HUDEP-2 (cell line): ENCODE measurements at regions not wholly inside any gene's neighbourhood (a gene's known extent, or its start where the extent isn't known, plus 50 kb on each side); places are given as distances from the start of the nearest gene placed in this dataset.

Source experiments
- DNase-seq, 76 experiments: peaks; one replicate each; lab custom pipeline; 2025; ENCODE audit not compliant: unreplicated experiment in 76 of 76; lab: John Stamatoyannopoulos, UW

DNA sequence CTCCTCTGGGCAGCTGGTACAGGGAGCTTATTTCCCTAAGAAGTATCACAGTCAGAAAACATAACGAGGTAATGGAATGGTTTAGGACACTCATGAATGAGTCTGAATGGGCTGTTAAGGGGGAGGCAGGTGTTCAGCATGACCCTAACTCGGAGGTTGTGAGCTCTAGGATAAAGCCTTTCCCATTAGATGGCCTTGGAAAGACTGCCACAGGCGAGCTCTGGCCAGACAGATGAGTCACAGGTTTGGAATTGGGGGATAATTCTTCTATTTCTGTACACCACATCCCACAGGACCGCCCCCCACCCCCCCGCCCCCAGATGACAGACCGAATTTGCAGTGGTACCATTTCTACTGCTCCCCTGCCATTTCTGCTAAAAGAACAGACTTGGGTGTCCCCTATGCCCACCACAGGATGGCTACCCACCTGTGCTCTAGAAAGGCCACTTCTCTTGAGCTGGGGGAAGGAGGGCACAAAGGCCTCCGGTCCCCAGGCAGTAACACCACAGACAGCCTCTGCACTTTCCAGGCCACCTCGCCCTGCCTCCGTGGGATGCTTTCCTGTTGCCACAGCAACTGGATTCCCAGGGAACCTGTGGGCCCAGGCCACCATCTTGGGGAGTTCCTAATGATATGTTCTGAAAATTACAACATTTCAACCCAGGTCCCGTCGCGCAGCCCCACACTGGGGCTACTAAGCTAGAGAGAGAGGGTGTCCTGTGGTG is 76.7 kb downstream of the TRIM29 start:
- DNase-seq: no peak

DNA sequence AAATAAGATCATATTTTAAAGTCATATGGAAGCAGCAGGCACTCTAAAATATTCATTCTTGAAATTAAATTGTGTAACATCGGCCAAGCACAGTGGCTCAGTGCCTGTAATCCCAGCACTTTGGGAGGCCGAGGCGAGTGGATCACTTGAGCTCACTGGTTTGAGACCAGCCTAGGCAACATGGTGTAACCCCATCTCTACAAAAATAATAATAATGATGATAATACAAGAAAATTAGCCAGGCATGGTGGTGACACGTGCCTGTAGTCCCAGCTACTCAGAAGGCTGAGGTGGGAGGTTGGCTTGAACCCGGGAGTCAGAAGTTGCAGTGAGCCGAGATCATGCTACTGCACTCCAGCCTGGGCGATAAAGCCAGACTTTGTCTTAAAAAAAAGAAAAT is 77.4 kb downstream of the TRIM29 start:
- DNase-seq: no peak

DNA sequence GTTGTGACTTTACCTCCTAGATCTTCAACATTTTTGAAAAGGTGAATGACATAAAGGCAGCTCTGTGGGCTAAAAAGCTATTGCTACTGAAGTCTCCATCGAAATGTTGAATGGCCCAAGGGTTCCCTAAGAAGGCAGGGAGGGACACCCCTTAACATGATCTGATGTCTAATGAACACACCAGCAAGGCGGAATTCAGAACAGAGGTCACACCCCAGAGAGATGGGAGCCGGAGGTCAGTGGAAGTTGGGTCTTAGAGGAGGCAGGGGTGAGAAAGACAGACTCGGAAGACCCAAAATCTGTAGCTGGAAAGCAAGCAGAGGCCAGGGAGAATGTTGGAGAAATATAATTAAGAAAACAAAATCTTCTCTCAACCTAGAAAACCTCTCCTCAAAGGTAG is 79.0 kb downstream of the TRIM29 start:
- no peak for DNase-seq

DNA sequence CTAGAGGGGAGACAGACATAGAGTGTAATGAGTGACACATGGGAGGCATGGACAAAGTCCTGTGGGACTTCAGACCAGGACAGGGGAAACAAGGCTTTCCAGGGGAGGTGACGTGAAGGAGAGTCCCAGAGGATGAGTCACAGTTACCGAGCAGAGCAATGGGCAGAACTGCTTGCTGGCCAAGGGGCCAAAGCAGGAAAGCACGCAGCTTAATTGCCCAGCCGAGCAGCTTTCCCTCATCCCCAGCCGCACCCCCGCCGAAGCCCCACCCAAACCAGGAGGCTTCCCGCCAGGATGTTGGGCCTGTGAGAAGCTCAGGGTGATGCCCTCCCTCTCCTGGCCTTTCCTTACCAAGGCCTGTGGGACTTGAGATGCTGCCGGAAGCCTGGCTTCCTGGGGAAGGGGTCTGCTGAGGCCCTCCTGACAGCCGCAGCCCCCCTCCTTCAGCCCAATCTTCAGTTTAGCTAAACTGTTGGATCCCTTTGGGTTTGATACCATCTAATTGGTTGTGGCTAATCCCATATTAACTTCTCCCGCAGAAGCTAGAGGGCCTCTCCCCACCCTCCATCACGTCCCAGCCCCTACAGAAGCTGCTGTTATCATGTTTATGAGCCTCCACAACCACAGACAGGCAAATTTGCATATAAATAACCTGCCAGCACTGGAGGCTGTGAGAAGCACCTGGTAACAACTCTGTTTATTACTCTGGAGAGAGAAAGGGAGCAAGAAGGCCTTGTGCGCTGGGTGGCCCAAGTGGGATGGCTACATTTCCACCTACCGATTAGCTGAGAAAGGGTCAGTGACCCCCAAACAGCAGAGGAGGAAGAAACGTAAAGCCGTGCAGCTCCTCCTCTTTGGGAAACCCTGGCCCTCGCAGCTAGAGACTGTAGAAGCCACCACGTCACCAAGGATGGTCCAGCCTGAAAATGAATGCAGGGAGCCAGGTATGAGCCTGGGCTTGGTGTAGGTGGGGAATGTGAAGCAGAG is 80.0 kb downstream of the TRIM29 start:
- DNase-seq: no peak

DNA sequence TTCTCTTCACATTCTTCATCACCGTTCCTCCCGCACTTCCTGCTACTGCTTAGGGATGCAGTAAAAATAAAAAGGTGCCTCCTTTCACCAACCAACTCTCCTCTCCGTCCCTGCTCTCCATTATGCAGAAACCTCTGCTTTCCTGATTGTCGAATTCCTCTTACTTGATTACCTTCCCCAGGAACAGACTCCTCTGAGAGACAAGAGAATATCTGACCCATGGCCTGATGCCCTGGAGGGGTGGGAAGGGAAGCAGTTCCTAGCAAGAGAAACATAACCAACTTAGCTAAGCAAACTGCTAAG is 80.9 kb downstream of the TRIM29 start:
- no peak for DNase-seq

DNA sequence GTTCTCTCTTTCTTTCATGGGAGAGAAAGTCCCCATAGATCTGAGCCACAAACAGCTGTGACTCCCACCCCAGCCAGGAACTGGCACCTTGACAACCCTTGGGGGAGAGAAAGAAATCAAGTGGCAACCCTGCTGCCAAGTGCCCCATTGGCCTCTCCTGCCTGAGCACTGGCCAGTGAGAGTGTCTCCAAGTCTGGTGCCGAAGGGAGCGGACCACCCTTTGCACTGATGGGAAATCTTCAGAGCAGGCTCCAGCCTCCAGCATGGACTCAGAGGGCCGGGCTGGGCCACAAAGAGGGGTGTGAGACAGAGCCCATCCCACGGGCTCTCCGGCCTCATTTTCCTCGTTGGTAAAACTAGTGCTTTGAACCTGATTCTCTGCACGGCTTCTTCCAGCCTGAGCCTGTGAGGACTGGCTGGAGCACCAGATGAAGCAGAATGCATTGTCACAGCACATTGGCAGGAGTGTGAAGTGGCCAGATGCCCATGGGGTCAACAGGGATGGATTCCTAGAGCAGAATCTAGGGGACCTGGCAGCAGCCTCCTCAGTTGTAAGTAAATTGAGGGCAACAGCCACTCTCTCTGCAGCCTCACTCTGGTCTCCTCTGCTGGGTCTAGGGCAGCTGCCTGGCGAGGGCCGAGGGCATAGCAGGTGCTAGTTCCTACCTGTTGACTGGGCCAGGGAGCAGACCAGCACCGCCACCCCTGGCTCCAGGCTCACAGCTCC is 81.4 kb downstream of the TRIM29 start:
- no peak for DNase-seq

DNA sequence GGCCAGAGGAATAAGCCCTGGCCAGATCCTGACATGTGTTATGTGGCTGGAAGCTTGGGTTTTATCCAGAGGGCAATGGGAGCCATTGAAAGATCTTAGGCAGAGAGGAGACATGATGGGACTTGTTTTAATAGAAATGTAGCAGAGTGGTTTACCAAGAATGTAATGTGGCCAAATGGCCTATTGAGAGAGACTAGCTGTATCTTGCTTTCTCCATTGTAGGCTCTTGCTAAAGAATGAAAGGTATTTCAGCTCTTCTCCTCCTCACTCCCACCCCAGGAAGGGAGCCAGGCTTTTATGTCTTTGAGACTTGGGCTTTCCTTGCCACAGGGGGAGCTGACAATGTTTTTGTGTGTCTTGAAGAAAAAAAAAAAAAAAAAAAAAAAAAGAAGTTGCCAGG is 82.3 kb downstream of the TRIM29 start:
- no peak for DNase-seq

DNA sequence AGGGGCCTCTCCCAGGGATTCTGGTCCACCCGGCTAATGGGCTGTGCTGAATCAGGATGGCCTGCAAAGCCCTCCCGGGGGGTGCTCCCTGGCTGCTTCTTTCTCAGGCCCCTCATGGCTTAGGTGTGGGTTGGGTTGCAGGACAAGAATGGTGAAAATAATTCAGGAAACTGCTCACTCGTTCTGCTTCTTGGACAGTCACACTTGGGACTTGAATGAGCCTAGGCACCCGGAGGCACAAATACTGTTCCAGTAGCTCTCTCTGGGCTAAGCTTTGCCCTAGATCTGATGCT is 83.2 kb downstream of the TRIM29 start:
- DNase-seq: no peak

DNA sequence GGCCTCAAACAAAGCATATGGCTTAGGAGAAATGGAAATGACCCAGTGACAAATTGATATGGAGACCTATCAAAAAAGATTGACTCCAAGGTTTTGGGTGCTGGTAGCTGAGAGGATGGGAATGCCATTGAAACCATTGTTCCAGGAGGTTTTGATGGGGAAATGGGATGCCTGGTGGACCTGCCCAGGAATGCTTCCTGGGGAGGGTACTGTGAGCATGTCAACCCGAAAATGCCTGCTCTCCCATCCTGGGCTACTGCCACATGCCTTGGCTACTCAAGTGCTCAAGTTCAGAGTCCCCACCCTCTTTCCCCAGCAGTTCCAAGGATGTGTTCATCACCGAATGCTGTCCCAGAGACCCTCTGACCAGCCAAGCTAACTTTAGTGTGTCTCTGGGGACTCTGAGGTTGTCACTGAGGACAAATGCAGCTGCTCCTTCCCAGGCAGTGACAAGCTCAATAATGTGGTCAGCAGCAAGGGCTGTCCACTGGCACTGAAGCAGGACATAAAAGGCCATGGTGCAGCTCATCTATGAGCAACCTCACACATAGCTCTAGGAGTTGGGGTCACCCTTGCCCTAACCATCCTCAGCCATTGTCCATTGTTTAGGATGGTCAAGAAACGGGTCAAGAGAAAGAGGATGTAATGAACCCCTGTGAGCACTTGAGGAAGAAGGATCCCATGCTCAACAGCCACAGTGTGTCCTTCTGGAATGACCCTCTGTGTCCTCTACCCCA is 83.7 kb downstream of the TRIM29 start:
- DNase-seq: no peak

DNA sequence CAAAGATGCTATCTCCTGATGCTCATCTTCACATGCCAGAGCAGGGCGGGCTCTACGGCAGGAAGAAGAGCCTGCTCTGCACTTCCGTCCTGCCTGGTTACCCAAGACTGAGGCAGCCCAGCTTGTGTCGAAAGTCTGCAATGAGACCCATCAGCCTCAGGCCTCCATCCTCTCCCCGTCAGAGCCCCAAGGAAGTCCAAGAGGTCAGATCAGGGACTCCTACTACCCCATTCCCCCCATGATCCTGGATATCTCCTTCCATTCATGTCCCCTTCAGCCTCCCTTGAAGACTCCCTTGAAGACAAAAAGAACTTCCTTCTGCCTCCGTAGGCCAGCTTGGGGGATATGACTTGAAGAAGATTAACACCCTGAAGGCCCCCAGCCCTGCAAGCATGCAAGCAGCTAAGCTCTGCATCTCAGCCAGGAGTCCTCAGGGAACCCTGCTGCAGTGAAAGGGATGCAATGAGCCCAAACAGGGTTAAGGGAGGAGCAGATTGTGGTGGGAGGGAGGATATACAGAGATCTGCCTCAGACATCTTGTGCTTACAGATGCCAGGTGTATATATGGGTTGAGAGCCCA is 85.6 kb downstream of the TRIM29 start:
- DNase-seq: no peak

DNA sequence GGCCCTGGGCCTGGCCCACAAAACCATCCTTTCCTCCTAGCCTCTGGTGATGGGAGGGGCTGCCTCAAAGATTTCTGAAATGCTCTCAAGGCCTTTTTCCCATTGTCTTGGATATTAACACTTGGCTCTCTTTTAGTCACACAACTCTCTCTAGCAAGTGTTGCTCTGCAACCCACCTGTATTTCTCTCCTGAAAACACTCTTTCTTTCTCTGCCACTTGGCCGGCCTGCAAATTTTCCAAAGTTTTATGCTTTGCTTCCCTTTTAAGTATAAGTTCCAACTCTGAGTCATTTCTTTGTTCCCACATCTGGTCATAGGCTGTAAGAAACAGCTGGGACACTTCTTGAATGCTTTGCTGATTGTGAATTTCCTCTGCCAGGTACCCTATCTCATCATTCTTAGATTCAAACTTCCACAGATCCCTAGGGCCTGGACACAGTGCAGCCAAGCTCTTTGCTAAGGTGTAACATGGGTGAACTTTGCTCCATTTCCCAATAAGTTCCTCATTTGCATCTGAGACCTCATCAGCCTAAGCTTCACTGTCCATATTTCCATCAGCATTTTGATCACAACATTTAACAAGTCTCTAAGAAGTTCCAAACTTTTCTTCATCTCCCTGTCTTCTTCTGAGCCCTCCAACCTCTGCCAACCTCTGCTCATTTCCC is 93.8 kb downstream of the TRIM29 start:
- DNase-seq: no peak

DNA sequence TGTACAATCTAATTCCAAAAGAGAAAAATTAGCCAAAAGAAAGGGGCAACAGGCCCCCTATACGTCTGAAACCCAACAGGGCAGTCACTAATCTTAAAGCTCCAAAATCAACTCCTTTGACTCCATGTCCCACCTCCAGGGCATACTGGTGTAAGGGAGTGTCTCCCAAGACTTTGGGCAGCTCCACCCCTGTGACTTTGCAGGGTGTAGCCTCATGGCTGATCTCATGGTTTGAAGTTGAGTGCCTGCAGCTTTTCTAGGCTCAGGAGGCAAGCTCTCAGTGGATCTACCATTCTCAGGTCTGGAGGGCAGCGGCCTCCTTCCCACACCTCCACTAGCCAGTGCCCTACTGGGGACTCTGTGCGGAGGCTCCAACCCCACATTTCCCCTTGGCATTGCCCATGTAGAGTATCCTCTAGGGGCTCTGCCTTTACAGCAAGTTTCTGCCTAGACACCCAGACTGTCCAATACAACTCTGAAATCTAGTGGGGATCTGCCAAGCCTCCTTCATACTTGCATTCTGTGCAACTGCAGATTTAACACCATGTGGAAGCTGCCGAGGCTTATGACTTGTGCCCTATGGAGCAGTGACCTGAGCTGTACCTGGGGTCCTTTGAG is 94.5 kb downstream of the TRIM29 start:
- no peak for DNase-seq

DNA sequence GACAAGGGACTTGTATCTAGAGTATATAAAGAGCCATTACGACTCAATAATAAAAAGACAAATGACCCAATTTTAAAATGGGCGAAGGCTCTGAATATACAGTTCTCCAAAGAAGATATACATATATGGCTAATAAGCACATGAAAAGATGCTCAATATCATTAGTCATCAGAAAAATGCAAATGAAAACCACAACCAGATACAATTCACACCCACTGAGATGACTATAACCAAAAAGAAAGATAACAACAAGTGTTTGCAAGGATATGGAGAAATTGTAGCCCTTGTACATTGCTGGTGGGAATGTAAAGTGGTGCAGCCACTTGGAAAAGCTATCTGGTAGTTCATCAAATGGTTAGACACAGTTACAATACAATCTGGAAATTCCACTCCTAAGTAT is 96.3 kb downstream of the TRIM29 start:
- DNase-seq: no peak

DNA sequence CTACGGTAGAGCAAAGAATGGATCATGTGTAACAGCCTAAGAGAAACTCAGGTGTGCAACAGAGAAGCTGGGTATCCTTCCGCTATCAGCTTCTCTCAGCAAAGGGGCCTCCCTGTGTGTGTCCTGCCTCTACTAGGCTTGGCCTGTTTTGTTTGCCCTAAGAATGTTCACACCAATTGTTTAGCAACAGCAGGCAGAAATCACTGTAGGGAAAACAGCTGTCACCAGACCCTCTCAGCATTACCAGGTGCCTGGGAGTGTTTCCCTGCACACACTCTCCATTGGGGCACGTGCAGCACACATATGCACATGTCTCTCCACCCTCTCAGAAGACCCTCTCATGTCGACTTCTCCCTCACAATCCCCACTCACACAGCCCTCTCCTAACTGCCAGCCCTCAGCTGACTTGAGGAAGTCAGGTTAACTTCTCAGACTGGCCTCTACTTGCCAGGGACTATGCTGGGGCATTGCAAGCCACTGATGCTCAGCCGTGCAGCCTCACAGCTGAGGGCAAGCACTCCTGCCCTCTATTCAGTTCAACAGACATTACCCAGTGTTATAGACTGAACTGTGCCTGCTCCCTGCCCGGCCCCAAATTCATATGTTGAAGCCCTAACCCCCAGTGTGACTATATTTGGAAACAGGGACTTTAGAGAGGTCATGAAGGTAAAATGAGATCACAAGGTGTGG is 97.6 kb downstream of the TRIM29 start:
- no peak for DNase-seq

DNA sequence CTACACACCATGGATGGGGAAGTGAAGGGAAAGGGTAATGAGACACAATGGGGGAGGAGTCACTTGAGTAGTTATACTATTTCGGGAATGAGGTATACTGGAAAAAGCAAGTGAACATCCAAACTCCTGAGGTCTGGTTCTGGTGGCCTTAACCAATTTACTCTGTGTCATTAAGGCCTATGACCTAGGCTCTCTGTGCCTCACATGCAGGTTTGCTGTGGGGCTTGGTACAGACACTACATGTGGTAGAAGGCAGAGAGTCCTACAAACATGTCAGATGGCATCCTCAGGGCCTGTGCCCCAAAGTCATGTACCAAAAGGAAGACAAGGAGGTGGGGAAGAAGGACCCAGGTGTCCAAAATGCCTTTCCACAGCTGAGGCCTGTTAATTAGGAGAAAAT is 98.9 kb downstream of the TRIM29 start:
- no peak for DNase-seq

DNA sequence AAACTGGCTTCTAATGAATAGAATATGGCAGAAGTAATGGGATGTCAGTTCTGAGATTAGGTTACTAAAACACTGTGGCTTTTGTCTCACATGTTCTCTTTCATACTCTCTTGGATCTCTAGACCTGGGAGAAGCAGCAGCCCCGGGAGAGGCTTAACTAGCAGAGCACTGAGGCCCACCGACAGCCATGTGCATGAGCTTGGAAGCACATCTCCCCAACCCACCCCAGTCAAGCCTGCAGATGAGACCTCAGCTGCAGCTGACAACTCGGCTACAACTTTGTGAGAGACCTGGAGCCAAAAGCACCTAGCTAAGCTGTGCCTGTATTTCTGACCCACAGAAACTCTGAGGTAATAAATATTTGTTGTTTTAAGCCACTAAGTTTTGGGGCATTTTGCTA is 100.8 kb downstream of the TRIM29 start:
- no peak for DNase-seq

DNA sequence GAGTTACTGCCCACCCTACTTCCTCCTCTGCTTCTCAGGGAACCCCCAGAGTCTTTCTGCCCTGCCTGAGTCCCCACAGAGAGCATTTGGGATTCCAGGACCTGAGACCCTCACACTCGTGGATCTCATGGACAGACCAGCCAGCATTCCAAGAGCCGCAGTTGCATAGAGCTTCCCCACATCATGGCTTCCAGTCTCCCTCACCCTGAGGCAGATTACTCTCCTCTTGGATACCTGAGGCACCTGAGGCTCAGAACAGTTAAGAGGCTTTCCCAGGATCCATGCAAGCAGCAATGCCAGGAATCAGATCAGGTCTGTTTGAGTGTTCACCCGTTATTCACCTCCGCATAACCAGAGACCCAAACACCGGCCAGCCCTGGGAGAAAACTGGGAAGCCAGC is 102.2 kb downstream of the TRIM29 start:
- no peak for DNase-seq

DNA sequence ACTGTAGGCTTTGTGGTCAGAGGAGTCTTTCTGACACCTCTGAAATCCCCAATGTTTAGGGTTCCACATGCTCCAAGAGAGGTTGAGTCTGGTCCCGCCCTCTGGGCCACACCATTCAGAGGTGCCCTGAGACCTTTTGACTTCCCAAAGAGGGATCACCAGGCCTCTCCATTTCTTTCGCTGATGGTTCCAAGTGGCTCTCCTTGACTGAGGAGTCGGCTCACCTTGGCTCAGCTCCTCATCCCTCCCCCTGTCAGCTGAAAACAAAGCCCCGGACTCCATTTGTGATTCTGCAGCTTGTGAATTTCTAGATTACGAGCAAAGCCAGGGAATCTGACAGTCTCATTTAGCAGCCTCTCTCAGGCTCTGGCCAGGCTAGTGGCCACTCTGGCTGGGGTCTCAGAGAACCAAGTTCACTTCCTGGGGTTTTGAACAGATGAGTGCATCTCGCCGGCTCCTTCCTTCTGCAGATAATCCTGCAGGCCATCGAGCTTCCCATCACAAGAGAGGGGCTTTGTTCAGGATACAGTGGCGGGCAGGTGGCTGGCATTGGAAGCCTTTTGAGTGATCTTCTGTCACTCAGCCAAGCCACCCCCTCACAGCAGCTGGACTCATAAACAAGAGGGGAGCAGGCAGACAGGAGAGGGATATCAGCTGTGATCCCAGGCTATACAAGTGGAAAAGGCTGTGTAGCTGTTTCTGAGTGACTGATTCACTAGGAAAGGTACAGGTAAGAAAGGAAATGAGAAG is 102.9 kb downstream of the TRIM29 start:
- DNase-seq: no peak
